ENCODE measurements at regions not wholly inside any gene's neighbourhood (a gene's known extent, or its start where the extent isn't known, plus 50 kb on each side); places are given as distances from the start of the nearest gene placed in this dataset.

DNA sequence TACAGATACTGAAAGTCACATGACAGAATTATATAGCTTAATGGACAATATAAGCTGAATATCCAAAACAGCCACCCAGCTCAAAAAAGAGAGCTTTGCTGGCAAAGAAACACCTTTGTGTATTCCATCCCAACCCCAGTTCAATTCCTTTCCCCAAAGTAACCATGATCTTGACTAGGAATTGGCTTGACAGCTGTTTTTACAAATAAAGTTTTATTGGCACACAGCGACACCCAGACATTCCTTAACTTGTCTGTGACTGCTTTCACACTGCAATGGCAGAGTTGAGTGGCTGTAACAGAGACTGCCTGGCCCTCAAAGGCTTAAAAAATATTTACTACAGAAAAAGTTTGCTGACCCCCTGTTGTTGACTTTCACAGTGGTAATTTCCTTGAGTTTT, 264.0 kb upstream of the TSHZ2 start:
- DNase-seq = no peak

DNA sequence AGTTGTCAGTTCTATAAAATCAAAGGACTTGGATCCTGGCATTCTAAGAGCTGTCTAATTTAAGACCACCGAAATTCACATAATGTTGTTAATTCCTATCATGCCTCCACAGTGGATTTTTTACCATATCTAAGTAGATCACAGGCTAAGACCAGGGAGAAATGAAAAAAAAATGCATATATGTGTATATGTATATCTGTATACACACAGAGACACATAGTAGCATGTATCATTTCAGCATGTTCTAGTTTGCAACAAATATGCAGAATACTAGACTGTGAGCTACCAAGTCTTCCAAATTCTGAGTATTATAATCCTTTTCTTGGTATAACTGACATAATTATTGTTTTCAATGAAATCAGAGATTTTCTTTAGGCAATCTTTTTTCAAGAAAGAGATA, 267.6 kb upstream of the TSHZ2 start:
- no peak for DNase-seq

DNA sequence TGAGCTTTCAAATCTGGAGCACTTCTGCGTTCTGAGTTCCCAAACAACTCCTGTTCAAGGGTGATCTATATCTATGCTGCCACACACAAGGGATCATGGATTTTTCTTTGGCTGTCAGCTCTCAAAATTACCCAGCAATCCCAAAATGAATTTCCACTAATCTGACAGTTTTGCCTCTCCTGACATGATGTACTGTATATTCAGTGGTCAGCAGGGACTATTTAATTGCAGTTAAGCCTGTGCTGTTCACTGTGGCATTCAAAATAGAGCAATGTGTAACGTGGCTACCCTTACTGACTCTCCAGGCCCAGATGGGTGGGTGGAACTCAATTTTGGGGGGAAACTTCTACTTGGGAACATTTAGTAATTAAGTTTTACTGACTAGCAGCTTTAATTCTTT, 283.8 kb upstream of the TSHZ2 start:
- DNase-seq = no peak

DNA sequence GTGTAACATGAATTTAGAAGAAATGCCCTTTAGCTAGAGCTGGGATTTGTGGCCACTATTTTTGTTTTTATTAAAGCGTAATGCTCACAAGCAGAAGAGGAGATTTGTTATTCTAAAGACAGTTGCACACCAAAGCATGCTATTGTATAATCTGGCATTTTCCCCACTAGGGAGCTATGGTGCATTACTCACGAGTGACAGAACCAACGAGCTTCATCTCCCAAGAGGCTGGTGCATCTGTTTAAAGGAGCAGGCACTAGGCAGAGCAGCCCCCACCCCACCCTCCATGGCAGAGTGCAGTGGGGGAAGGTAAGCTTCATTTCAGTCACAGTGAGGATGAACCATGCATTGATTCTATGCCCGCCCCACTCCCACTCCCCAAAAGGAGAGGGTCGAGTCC, 287.3 kb upstream of the TSHZ2 start:
- no peak for DNase-seq

DNA sequence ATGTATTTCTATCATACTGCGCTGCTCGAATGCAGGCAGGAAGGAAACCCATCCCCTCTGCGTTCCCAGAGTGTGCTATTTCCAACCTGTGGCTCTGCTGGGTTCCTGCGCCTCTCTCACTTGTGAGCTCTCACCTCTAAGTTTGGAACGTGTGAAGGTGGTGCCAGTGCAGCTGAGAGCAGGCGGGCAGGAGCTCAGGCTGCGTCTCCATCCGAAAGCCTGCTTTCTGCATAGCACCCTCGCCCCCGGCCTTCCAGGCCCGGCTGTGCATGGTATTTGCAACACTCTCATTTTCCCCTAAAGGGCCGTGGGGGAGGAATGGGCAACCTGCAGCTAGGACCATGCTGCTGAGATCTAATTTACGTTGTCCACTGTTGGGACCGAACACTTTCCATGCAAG, 288.0 kb upstream of the TSHZ2 start:
- no peak for DNase-seq

DNA sequence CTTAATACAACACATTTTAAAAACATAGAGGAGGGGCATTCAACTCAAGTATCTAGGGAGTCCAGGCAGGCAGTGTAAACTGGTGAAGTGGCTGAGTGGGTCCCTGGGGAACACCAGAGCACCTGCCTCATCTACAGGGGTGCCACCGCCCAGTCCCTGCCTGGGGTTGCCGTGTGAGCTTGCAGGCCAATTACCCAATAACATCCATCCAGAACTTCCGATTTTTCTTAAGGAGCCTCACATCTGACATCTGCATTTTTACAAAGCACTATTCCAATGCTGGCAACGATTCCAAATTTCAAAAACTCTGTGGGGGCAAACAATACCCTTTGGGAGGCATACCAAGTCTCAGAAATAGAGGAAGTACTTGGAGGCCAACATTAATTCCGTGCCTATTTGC, 288.4 kb upstream of the TSHZ2 start:
- DNase-seq = peak; percentile 27

DNA sequence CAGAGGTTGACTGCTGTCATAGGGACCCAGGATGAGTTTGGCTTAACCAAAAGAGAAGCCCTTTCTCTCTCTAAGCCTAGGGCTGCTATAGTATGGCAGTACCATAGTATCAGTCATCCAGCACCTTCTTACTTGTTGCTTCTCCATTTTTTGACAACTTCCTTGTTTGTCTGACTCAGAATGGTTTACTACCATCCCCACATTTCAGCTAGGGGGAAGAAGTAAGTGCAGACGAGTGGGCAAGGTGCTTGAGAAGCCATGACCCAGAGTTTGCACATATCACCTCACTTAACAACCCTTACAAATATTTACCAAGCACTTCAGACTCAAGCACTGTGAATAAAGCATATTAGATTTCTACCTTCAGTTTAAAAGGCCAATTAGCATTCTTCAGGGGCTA, 289.9 kb upstream of the TSHZ2 start:
- DNase-seq = no peak

DNA sequence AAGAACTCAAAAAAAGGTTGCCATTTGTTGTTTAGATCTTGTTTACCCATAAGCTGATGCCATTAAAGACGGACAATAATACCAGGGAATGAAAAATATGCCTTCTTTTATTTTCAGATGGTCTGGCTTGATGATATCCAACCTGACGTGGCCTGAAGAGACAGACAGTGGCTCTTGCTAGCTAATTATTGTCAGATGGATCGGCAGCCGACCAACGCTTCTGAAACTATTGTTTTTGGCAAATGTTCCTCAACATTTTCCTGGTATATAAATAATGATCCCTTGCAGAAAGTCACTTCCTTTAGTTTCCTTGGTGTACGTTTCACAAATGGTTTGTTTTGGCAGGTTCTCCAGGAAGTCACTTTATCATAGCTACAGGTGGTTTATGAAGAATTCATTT, 290.9 kb upstream of the TSHZ2 start:
- no peak for DNase-seq

DNA sequence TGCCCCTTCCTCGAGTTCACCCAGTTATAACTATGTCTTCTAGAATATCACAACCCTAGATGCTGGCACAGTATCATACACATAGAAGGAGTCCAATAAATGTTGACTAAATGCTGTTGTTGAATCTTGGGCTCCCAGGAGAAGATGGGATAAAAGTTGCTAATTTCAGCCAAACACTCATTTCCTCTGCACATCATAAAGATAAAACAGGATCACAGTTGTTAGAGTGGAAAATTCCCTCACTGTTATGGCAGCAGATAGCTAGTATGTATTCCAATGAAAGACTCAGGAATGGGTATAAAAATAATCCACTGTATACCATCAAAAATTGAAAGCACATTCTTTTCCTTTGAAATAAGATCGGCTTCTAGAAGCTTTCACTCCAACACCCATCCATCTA, 294.9 kb upstream of the TSHZ2 start:
- no peak for DNase-seq

DNA sequence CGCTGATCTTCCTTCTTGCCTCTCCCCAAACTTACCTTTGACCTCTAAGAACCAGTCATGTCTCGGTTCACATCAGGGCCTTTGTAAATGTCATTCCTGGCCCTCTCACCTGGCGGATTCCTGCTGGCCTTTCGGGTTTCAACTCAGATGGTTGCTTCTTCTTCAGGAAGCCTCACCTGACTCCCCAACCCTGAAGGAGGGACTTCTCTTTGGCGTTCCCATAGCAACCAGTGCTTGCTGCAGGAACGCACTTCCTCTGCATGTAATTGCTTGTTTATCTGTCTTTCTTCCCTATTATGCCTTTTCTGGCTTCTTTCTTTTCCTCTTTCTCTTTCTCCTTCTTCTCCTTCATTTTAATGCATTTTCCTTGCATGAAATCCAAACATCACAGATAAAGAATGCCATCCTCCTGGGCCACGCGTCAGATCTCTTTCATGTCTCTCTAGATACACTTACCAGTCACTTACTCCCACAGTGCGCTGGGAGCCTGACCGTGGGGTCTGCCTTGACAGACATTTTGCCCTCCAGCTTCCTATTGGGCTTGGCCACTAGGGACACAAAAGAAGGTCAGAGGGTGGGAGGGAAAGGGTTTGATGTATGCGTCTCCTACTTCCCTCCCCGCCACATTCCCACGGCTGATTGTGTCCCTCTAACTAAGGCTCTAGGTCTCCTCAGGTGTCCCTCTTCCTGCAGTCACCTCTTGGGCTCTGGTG, 295.7 kb upstream of the TSHZ2 start:
- DNase-seq = no peak

DNA sequence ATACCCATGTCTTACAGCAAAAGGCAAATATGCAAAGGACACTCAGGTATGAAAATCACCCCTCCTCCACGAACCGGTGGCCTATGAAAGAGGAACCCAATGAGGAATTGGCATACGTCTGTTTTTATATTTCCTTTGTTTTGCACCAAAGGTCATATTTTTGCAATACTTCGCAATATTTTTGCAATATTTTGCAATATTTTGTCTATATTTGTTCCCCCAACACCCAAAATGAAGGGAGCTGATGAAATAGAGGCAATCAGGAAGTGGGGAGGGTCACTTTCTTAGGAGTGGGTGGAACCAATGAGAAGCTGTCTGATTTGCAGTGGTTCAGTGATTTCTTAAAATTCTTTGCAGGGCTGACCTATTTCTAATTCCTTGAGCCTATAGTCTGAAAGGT, 296.8 kb upstream of the TSHZ2 start:
- DNase-seq = no peak

DNA sequence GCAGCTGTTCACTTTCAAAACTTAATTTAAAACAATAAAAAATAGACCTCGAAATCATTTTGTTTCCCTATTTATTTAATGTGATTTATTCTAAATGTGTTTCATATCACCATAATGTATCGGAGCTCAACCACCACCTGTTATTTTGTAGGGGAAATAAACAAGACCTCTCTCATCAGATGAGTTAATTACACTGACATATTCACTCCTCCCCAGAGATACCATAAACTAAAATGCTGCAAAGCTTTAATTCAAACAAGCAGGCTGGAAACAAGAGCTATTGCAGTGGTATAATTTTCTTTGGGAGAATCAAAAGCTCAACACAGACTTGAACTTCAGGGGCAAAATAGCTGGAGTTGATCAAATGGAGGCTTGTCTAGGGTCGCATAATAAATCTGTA, 303.5 kb upstream of the TSHZ2 start:
- DNase-seq = no peak

DNA sequence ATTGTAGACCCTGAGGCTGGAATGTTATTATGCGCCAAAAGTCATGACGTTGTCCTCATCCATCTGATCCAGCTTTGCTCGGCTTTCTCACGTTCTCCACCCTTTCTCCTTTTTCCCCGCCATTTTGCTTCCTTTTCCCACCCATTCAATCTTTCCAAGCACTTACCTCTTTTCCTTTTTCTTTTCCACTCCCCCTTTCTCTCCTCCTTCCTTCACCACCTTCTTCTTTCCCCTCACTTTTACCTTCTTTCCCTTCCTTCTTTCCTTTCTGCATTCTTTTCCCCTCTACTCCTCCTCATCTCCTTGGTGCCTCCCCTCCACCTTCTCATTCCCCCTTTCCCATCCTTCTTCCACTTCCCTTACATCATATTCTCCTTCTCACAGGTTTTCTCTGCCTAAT, 304.8 kb upstream of the TSHZ2 start:
- no peak for DNase-seq

DNA sequence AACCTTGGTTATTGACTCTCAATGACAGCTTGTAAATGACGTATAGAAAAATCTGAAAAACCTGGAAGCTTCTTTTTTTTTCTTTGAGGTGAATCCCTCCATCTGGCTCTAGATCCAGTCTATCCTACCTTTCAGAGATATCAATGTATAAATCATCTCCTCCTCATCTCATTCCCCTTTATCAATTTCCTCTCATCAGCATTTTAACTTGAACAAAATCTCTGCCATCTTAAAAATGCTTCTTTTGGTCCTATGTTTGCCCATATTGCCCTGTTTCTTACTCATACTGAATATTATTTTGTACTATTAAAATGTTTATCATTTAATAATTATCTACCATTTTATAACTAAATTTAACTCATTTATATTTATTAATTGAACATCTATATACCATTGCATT, 306.7 kb upstream of the TSHZ2 start:
- no peak for DNase-seq

DNA sequence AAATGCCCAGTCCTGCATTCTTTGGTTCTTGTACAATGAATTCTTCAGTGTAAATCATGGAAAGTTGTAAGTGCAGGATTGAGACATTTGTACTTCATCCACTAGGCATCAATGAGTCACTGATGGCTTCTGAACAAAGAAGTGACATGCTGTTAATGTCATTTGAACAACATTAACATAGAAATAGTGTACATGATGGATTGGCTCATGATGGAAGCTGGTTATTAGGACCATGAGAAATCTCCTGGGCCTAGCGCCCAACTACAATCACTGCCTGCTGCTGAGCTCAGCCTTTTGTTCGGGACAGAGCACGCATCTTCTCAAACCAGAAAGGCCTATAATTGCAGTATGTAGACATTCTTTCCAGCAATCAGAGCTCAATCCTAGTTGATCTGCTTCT, 316.8 kb upstream of the TSHZ2 start:
- DNase-seq = no peak

DNA sequence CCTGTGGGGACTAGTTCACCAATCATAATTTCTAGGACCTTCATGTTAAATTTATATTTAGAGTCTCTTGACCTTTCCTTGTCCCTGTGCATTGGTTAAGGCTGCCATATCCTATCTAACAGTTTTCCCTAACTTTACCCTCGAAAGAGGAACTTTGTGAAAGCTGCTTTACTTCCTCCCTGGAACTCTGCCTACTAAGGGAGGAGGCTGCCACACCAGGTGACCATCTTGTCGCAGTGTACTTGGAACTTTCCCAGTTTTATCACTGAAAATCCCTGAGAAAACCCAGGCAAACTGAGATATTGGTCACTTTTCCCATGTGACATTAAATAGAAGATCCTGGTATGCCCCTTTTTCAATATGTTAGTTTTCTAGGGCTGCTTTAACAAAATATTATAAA, 317.6 kb upstream of the TSHZ2 start:
- DNase-seq = no peak

DNA sequence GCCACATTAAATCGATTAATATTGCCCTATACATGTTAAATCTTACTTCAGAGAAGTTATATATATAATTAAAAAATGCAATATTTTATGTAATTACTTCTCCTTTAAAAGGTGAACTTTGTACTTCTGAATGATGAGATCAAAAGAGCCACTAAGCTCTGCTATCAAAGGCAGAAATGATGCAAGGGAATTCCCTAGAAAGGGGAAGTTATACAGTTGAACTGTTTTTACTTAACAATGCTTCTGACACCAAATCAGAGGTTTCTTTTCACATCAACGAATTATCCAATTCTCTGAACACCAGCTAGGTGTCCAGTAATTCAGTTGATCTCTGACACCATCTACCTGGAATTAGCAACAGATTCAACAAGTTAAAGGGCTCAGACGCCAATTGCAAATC, 319.9 kb upstream of the TSHZ2 start:
- no peak for DNase-seq

DNA sequence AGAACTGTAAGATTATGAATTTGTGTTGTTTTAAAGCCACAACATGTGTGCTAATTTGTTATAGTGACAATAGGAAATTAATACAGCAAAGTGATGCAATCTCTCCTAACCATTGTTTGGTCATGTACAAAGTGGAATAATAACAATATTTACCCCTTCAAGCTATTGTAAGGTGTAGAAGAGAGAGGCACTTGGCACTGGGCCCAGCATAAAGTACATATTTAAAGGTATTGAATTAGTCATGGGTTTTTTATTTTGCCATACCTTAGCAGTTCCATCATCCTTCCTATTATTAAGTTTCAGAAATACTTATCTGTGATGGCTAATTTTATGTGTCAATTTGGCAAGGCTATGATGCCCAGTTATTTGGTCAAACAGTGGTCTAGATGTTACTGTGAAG, 322.4 kb upstream of the TSHZ2 start:
- no peak for DNase-seq

DNA sequence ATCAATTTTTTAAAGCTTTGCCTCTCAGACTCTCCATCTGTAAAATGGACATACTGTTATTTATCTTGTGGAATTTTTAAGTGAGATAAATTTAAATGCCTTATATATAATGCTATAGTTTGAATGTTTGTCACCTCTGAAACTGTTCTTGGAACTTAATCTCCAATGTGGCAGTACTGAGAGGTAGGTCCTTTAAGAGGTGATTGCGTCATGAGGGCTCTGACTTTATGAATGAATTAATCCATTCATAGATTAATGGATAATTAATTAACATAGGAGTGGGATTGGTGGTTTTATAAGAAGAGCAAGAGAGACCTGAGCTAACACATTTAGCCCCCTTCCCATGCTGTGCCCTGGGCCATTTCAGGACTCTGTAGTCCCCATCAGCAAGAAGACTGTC, 326.3 kb upstream of the TSHZ2 start:
- no peak for DNase-seq

DNA sequence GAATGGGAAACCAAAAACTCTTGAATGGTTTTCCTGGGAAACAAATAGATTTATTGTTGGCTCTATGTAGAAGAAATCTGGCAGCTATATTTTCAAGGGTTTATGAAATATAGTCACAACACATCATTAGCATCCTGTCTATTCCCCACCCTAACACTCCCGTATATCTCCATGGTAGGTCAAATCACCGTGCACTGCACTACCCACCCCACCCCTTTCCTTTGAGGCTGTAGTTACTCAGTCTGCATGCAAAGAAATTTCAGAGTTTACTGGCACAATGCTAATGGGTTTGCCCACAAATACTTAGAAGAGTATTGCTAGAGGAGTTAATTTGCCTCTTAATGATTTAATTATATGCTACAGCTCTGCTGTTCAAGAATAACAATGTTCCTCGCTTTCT, 329.1 kb upstream of the TSHZ2 start:
- DNase-seq = no peak

DNA sequence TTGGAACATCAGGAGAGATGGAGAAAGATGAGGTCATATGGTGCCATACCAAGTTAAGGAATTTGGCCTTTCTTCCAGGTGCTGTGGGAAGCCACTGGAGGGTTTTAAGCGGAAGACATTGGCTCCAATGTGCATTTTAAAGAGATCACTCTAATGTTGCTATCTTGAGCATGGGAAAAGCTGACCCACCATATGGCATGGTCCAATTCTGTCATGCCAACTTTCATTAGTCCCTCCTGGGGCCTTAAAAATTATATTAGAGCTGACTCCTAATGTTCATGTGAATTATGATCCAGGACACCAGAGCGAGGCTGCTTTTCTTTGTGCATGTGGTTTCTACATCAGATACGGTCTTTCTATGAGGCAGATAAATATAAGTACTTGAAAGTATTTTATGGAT, 335.0 kb upstream of the TSHZ2 start:
- no peak for DNase-seq

DNA sequence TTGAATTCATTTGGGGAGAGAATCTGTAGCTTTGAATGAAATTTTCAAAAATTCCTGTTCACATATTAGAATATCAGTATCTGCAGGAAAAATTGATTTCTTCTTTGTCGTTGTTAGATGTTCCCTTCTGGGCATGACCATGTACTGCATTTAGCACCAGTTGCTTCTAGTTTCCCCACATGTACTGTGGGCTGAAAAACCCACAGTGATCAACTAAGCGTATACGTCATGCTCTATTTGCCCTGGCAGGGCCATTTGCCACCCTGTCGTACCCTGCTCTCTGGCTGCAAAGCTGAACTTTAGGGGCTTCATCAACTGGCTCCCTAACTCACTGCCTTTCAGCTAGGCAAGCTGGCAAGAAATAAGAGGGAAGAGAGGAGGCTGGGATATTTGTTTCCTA, 340.7 kb upstream of the TSHZ2 start:
- DNase-seq = no peak

DNA sequence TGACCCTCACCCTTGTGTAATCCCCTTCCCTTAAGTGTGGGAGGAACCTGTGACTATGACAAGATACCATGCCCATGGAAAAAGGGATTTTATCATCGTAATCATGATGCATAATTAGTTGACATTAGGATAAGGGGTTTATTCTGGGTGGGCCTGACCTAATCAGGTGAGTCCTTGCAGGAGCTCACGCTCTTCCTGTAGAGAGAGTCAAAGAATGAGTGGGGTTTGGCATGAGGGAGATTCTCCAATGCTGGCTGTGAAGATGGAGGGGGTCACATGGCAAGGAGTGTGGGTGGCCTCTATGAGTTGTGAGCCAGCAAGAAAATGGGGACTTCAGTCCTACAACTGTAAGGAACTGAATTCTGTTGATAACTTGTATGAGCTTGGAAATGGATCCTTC, 342.0 kb upstream of the TSHZ2 start:
- DNase-seq = no peak

DNA sequence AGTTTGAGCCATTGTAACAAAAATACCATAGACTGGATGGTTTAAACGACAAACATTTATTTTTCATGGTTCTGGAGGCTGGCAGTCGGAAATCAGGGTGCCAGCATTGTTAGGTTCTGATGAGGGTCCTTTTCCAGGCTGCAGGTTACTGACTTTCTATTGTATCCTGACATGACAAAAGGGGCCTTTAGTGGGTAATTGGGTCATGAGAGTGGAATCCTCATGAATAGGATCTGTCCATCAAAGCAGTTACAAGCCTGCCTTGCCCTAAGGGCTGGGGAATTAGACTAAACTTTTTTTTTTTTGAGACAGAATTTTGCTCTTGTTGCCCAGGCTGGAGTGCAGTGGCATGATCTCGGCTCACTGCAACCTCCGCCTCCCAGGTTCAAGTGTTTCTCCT, 347.9 kb upstream of the TSHZ2 start:
- no peak for DNase-seq

DNA sequence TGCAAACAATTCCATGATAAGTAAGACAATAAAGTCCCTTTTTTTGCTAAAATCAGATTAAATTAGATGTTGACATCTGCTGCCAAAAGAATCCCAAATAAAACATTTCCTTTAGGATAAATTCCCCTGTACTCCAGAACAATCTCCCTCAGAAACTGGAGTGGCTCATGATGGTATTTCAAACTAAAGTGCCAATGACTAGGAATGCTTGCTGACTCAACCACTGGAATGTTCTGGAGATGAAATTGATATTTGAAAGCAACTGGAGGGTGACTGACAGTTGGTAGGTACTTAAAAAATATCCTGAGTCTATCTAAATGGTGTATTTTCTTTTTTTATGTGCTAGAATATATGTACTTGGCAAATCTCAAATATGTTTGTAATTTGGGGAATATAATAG, 350.1 kb upstream of the TSHZ2 start:
- no peak for DNase-seq

DNA sequence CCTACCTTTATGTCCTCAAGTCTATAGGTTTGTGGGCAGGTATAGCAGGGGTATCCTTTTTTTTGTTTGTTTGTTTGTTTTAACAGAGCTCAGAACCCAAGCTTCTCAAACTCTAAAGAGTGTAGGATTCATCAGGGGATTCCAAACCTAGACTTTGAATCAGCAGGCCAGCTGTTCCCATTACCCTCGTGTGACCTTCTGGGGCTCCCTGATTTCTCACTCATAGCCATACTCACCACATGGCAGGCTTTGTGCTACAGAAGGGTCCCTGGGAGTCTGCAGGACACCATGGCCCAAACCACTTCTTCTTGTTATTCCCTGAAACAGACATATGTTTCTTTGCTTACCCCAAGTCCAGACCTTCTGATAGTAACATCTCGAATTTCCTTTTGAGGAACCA, 350.8 kb upstream of the TSHZ2 start:
- DNase-seq = no peak
